HCT116 (cell line): ENCODE measurements at regions not wholly inside any gene's neighbourhood (a gene's known extent, or its start where the extent isn't known, plus 50 kb on each side); places are given as distances from the start of the nearest gene placed in this dataset.
A peak's percentile ranks its signal among the peaks of the same experiment; 100 is the strongest.

Experiments
- ATAC-seq: fragments of 200-7000 bp; cut with Tn5 transposase; 2 replicates; pipeline ENCODE4 v1.9.1; 2020; ENCODE audit warnings: mild to moderate bottlenecking, moderate library complexity
- BruUV-seq: library from RNA; stranded (reverse); fragments of 400-500 nt; replicated peaks from 2 replicates; lab custom pipeline; 2021; lab: Mats Ljungman, UMichigan
- CTCF ChIA-PET: fragments of 300-600 bp; sonication (Branson Sonifier 250); formaldehyde crosslinking; loops from one replicate; lab custom pipeline; 2021; ENCODE audit warnings: antibody characterized with exemption; lab: Charles Lee
- POLR2A ChIA-PET: fragments of 300-600, 350-600 bp; sonication (Branson Sonifier 250); formaldehyde crosslinking; loops from one replicate; lab custom pipeline; 2021; ENCODE audit warnings: antibody characterized with exemption; lab: Charles Lee
- RAD21 ChIA-PET, 2 experiments: fragments of 300-600 bp; sonication (Branson Sonifier 250); formaldehyde crosslinking; loops; one replicate each; lab custom pipeline; 2023; ENCODE audit warnings: low total read pairs in 2 of 2; ENCODE audit not compliant: uncharacterized antibody in 2 of 2, unreplicated experiment in 2 of 2, low non-redundant PET in 1 of 2; lab: Charles Lee
- DNase-seq: peaks from one replicate; pipeline ENCODE4 v3.0.0-alpha.2; 2010; ENCODE audit warnings: low read depth, low spot score
- H2AFZ ChIP-seq: fragments of 200-600 bp; shearing (Covaris generic), sonication (generic); 2 replicates; pipeline ENCODE4 v1.6.1; 2017; ENCODE audit warnings: low read depth, mixed run types, mixed read lengths, antibody characterized with exemption, low read length; ENCODE audit not compliant: poor library complexity, severe bottlenecking
- H3K27ac ChIP-seq: 2 replicates; pipeline ENCODE4 v1.5.1; 2012; ENCODE audit warnings: low read depth, low read length
- H3K27me3 ChIP-seq: fragments of 200-600 bp; sonication (generic); 2 replicates; pipeline ENCODE4 v1.6.1; 2016; ENCODE audit warnings: mixed run types, low read length, mixed read lengths; ENCODE audit not compliant: insufficient read depth
- H3K36me3 ChIP-seq, 2 experiments: fragments of 200-500 bp in 1 of 2; fragments of 200-600 bp in 1 of 2; sonication (Bioruptor generic) in 1 of 2; sonication (generic) in 1 of 2; 2 replicates each; pipeline versions ENCODE4 v1.5.1 to v1.6.1; 2014 to 2016; ENCODE audit warnings: low read length in 2 of 2, inconsistent platforms in 1 of 2, mixed read lengths in 1 of 2, mixed run types in 1 of 2; ENCODE audit not compliant: insufficient read depth in 2 of 2, control insufficient read depth in 1 of 2
- H3K4me1 ChIP-seq, 2 experiments: fragments of 200-600 bp in 1 of 2; sonication (generic) in 1 of 2; 2 replicates each; pipeline versions ENCODE4 v1.5.1 to v1.6.1; 2012 to 2017; ENCODE audit warnings: low read length in 2 of 2, inconsistent platforms in 1 of 2, mild to moderate bottlenecking in 1 of 2, mixed read lengths in 1 of 2, mixed run types in 1 of 2, moderate library complexity in 1 of 2; ENCODE audit not compliant: insufficient read depth in 2 of 2, control insufficient read depth in 1 of 2
- H3K4me2 ChIP-seq: fragments of 200-600 bp; sonication (generic); 2 replicates; pipeline ENCODE4 v1.6.1; 2017; ENCODE audit warnings: mixed run types, low read length, mixed read lengths
- H3K4me3 ChIP-seq, 2 experiments: fragments of 200-600 bp in 1 of 2; sonication (generic) in 1 of 2; replicated peaks in 1 of 2; 2 replicates each; pipeline ENCODE4 v1.5.1; 2011 to 2016; ENCODE audit warnings: low read length in 2 of 2, control low read depth in 1 of 2, low read depth in 1 of 2, mild to moderate bottlenecking in 1 of 2, mixed read lengths in 1 of 2, mixed run types in 1 of 2
- H3K79me2 ChIP-seq: fragments of 200-600 bp; sonication (generic); 2 replicates; pipeline ENCODE4 v1.6.1; 2017; ENCODE audit warnings: mild to moderate bottlenecking, mixed run types, low read length, moderate library complexity, mixed read lengths; ENCODE audit not compliant: insufficient read depth
- H3K9ac ChIP-seq: fragments of 200-600 bp; sonication (generic); 2 replicates; pipeline ENCODE4 v1.6.1; 2016; ENCODE audit warnings: low read length, mixed read lengths
- H3K9me2 ChIP-seq: fragments of 200-600 bp; sonication (generic), shearing (Covaris generic); 2 replicates; pipeline ENCODE4 v1.6.1; 2017; ENCODE audit warnings: mixed run types, mild to moderate bottlenecking, moderate library complexity; ENCODE audit not compliant: insufficient read depth
- H3K9me3 ChIP-seq, 2 experiments: fragments of 200-500 bp in 1 of 2; fragments of 200-600 bp in 1 of 2; sonication (Bioruptor generic) in 1 of 2; sonication (generic) in 1 of 2; 2 replicates each; pipeline ENCODE4 v1.6.1; 2014 to 2017; ENCODE audit warnings: low read length in 2 of 2, mixed read lengths in 2 of 2, inconsistent platforms in 1 of 2, low read depth in 1 of 2, mild to moderate bottlenecking in 1 of 2, mixed run types in 1 of 2, moderate library complexity in 1 of 2; ENCODE audit not compliant: control insufficient read depth in 1 of 2, insufficient read depth in 1 of 2
- H4K20me1 ChIP-seq: fragments of 200-600 bp; sonication (generic), shearing (Covaris generic); 2 replicates; pipeline ENCODE4 v1.6.1; 2017; ENCODE audit warnings: mixed run types, mild to moderate bottlenecking, moderate library complexity; ENCODE audit not compliant: insufficient read depth
- SRF ChIP-seq: IDR thresholded peaks from 2 replicates; pipeline ENCODE4 v1.6.1; 2012; ENCODE audit warnings: low read depth
- intact Hi-C: fragments of 100-400 bp; cut with micrococcal nuclease; formaldehyde crosslinking; loops from 2 replicates; pipeline ENCODE4 v1.10.0; 2022
- TF ChIP-seq, protein P1 (sequence below): IDR thresholded peaks from 2 replicates; pipeline ENCODE4 v1.6.1; 2012; ENCODE audit warnings: low read depth
- TF ChIP-seq, protein P2 (sequence below), 3 experiments: fragments of 200-600 bp in 1 of 3; sonication (generic) in 1 of 3; IDR thresholded peaks in 2 of 3; conservative IDR thresholded peaks in 1 of 3; 2 replicates each; pipeline ENCODE4 v1.5.1; 2012 to 2017; ENCODE audit warnings: low read depth in 2 of 3, low read length in 2 of 3, antibody characterized with exemption in 1 of 3, borderline replicate concordance in 1 of 3, control low read depth in 1 of 3, mild to moderate bottlenecking in 1 of 3, mixed read lengths in 1 of 3, mixed run types in 1 of 3, moderate library complexity in 1 of 3; ENCODE audit not compliant: insufficient read depth in 1 of 3

DNA sequence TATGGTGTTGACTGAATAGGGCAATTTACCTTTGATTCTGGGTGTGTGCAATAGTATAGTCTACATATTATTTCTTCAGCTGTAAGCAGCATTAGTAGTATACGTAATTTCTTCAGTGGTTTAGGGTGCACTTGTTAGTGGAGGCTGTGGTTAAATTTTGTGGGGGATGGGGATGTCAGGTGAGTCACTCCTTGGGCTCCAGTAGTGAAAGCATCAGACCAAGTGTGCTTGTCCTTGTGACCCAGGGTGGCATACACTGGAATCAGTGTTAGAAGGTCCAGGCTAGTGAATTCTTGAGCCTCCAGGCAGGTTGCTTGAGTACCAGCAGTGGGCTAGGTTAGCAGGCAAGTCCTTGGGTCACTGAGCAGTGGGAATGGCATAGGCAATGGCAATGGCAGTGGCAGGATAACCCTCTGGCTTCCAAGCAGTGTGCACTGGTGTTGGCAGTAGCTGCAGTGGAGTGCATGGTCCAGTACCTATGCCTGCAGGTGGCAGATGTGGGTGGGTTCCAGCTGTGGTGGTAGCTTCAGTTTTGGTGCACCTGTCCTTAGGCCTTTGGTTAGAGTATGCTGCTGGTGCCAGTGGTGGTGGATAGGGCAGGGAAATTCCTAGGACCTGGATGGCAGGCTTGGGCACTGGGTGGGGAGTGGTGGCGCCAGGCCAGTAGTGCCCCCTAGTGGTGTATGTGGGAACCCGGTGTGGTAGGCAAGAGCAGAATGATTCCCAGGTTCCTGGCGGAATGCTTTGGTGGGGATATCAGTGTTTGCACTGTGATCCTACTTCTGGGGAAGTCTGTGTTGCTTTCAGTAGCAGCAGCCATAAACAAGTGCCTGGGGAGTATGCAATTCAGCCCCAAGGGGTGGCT, 531.0 kb downstream of the SMARCA1 start:
- Histone ChIP-seq H3K4me3 (no peak overlapping the region), H3K27ac (no peak overlapping the region)
- TF ChIP-seq, protein P1, sequence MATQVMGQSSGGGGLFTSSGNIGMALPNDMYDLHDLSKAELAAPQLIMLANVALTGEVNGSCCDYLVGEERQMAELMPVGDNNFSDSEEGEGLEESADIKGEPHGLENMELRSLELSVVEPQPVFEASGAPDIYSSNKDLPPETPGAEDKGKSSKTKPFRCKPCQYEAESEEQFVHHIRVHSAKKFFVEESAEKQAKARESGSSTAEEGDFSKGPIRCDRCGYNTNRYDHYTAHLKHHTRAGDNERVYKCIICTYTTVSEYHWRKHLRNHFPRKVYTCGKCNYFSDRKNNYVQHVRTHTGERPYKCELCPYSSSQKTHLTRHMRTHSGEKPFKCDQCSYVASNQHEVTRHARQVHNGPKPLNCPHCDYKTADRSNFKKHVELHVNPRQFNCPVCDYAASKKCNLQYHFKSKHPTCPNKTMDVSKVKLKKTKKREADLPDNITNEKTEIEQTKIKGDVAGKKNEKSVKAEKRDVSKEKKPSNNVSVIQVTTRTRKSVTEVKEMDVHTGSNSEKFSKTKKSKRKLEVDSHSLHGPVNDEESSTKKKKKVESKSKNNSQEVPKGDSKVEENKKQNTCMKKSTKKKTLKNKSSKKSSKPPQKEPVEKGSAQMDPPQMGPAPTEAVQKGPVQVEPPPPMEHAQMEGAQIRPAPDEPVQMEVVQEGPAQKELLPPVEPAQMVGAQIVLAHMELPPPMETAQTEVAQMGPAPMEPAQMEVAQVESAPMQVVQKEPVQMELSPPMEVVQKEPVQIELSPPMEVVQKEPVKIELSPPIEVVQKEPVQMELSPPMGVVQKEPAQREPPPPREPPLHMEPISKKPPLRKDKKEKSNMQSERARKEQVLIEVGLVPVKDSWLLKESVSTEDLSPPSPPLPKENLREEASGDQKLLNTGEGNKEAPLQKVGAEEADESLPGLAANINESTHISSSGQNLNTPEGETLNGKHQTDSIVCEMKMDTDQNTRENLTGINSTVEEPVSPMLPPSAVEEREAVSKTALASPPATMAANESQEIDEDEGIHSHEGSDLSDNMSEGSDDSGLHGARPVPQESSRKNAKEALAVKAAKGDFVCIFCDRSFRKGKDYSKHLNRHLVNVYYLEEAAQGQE: no peak
- TF ChIP-seq, protein P2, sequence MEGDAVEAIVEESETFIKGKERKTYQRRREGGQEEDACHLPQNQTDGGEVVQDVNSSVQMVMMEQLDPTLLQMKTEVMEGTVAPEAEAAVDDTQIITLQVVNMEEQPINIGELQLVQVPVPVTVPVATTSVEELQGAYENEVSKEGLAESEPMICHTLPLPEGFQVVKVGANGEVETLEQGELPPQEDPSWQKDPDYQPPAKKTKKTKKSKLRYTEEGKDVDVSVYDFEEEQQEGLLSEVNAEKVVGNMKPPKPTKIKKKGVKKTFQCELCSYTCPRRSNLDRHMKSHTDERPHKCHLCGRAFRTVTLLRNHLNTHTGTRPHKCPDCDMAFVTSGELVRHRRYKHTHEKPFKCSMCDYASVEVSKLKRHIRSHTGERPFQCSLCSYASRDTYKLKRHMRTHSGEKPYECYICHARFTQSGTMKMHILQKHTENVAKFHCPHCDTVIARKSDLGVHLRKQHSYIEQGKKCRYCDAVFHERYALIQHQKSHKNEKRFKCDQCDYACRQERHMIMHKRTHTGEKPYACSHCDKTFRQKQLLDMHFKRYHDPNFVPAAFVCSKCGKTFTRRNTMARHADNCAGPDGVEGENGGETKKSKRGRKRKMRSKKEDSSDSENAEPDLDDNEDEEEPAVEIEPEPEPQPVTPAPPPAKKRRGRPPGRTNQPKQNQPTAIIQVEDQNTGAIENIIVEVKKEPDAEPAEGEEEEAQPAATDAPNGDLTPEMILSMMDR (IDR thresholded peaks at IDR 0.05 in 2 of 3, conservative IDR thresholded peaks at IDR 0.05 in 1 of 3; ENCODE audit: borderline replicate concordance in 1 of 3, insufficient read depth in 1 of 3, low read depth in 2 of 3, low read length in 2 of 3): peak in 2 of 3 experiments; percentile 8 to 22; a peak in 1 of 6 replicates
- TF ChIP-seq SRF: no peak
- TF ChIP-seq, all 23 proteins: peak for 1
- Histone ChIP-seq H3K36me3 (no peaks in the 10 kb centered on the region), H3K9ac (no peak overlapping the region), H3K9me2 (no peaks in the 10 kb centered on the region), H3K4me2 (no peak overlapping the region), H3K27me3 (no peaks in the 10 kb centered on the region), H2AFZ (no peak overlapping the region), H3K79me2 (no peaks in the 10 kb centered on the region), H4K20me1 (no peaks in the 10 kb centered on the region), H3K9me3 (no peaks in the 10 kb centered on the region), H3K4me1 (no peaks in the 10 kb centered on the region)
- CTCF ChIA-PET: no interaction called here
- RAD21 ChIA-PET: no interaction called here
- POLR2A ChIA-PET: no interaction called here
- intact Hi-C loops: no loop called here
- DNase-seq (no peak), ATAC-seq (no peak)
- no TSS peak for BruUV-seq
